HUDEP-2 (cell line): ENCODE measurements at regions not wholly inside any gene's neighbourhood (a gene's known extent, or its start where the extent isn't known, plus 50 kb on each side); places are given as distances from the start of the nearest gene placed in this dataset.

ENCODE experiments used
- DNase-seq, 76 experiments: peaks; one replicate each; lab custom pipeline; 2025; ENCODE audit not compliant: unreplicated experiment in 76 of 76; lab: John Stamatoyannopoulos, UW

DNA sequence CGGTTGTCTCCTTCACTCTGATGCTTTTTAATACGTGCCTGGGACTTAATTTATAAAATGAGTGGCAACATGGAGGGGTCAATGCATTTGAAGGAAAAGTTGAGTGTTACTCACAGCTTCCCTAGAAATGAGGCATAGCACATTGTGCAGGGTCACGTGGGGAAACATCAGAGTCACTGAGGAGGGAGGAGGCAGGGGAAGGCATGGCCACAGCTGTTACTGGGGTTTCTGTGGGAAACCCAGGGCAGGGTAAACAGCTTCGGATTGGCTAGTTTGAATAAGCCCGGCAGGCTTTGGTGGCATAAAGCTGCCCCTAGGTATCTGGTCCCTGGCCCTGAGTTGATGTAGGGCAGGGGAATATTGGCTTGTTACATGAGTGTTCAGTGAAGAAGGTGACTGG, 98.9 kb upstream of the ST8SIA2 start:
- no peak for DNase-seq

DNA sequence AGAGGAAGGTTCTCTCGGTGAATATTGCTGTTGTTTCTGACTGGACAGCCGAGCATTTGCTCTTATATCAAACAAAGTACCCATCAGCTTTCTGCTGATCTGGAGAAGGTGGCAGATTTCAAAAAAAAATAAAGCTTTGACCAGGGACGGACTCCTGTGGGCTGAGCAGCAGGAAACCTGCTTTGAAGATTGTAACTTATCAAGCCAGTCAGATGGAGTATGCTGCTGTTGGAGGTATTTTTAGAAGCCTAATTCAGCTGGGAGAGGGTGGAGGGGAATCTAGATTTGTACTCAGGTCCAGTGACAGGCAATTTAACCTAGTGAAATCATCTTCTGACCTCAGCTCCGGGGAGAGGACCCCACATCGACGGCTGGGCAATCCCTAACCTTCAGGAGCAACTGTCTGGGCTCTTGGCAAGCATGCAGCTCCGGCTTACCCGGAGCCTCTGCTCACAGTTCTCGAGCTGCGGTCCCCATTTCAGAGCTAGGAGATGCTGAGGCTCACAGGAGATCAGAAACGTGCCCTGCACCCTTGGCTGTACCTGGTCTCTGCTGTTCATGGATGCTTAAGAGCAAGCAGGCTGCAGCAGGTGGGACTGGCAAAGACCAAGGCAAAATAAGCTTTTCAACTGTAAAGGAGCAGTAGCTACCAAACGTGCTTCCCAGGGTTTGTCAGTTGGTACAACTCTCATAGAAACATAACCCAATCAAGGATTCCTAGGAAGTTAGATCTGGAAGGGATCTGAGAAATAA, 89.3 kb upstream of the ST8SIA2 start:
- no peak for DNase-seq

DNA sequence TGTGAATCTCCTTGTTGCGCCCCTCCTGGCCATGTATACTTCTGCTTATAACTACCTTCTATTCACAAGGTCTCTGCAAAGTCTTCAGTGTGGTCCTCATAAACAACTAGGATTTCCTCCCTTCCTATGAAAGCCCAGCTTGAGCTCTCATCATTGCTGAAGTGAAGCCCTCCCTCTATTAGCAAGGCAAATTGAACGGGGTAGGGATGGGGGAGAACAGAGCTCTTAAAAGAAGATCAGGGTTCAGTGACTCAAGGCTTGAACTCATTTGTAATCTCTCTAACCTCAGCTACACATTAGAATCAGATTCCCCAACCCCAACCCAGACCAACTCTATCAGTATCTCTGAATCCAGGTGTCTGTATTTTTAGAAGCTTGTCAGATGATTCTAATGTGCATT, 88.3 kb upstream of the ST8SIA2 start:
- no peak for DNase-seq

DNA sequence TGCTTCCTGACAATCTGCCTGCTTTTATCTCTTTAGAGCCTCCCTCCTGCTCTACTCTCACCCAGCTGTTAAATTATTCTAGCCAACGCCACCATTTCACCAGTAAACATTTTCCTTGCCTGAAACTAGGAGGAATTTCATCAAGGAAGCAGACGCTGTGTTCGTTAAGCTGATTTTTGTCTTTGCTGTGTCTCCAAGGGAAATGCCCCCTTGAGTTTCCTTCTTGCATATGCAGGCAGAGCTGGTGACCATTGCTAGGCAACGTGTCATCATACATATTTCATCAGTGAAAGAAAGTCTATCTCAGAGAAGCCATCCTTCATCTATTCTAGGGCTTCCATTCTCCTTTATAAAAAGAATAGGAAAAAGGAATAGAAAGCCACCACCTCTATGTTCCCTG, 87.0 kb upstream of the ST8SIA2 start:
- peak in 1 of 76 experiments; percentile 7 for DNase-seq

DNA sequence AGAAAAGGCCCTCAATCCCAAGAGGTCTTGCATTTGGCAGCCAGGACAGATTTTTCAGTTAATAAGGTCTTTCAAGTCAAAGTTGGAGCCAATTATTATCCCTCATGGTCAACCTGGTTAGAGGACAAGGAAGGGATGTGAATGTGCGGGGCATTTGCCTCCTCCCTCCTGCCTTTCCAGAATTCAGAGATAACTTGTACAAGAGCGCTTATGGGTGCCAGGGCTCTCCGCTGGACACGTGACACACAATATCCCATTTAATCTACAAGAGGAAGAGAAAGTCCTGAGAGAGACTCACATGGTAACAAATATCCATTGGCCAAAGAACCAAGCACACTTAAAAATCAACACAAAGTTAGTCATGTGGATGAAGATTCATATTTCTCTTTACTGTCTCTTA, 78.5 kb upstream of the ST8SIA2 start:
- no peak for DNase-seq

DNA sequence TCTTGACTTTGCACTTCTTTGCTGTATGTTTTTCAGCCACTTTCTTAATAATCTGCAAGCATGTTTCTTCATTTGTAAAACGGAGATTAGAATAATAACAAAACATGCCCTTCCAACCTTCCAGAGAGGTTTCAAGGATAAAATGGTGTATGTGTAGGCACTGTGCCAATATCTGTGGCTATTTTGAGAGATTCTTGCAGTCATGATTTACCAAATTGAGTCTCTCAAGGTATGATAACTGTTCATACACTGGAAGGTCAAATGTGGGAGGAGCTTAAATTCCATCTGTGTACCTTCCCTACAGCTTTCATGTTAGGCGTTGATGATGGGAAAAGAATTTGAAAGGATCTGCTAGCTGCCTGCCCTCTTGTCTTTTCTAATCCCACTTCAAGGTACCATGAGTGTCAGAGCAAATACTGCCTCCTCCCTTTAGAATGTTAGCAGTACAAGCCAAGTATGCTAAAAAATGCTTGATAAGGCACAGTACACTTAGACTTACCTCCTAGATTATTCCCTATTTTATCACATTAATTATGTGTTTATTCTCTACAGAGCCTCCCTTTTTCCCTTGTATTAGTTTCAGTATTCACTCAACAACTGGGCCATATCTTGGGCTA, 78.0 kb upstream of the ST8SIA2 start:
- DNase-seq: no peak

DNA sequence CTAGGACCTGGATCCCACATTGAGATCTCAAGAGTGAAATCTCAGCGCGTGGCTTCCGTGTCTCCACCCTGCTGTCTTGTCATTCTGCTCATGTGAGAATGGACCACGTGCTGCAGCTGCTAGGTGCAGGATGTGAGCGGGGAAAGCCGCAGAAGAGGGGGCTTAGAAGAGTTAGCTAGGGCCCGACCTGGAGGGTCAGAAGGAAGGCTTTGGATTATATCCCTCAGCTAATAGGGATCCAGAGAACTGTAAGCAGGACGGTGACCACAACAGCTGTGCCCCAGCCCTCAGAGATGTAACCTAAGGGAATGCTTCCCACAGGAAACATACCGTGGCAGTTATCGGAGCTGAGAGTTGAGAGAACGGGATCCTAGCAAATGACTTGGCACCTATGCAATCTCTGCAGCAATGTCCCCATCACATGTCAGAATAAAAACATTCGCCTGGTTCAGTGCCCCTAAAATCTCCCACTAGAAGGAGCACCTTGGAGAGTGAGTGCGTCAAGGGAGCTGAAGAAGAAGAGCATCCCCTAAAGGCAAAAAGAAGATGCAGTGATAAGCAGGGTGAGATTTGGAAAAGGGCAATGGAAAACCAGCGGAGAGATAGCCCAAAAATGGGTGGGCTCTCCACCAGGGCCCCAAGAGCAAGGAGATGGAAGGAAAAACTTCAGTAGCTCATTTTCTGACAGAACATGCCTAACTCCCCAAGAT, 76.9 kb upstream of the ST8SIA2 start:
- DNase-seq: no peak

DNA sequence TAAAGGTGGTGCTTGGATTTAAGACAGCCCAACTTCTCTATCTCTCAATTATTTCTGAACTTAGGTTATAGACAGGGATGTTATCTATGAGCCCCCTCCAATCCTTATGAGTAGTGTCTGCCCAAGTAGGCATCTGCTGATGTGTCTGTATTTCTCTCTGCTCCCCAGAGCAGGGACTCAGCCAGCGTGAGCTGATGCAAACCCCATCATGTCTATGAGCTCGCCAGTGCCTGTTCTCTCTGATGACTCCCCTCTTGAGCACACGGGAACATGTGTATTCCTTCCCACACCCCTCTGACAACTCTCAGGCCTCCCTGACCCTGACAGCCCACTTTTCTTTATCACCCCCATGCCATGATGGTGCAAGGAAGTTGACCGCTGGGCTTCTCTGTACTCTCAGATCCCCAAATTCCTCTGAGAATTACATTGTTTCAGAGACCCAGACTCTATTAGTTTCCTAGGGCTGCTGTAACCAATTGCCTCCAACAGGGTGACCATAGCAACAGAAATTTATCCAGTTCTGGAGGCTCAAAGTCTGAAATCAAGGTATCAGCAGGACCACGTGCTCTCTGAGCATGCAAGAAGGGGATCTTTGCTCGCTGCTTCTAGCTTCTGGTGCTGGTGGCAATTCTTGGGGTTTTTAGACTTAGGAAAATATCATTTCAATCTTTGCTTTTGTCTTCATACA, 73.5 kb upstream of the ST8SIA2 start:
- no peak for DNase-seq

DNA sequence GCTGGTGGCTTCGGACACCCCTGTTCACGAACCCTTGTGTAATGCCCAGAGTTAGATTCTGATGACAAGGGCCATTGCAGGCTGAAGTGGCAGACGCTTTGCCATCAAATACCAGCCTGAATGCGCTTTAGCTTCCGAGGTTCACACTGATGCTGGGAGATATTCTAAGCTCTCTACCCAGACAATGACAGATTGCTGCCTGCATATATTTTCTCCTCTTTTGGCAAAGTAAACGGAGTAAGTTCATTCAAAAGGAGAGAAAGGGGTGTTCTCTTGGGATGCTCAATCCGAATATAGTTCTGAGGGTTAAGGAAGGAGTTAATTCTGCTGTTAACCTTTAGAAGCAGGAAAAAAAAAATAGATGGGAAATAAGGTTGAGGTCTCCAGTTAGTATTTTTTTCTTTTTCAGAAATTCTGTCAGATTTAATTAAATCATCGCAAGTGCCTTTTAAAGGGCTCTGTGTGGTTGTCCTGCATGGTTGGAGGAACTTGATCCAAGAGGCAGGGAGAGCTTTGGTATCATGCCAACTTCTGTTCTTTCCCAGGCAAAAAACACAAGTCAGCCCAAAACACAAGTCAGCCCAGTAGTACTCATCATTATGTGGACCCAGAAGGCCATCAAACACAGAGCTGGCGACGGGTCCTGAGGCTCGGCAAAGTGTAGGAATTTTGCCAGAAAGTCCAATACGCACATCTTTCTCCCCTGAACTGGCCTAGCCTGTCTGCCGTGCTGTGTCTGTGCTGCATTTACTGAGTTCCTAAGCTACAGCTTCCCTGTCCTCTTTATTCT, 70.9 kb upstream of the ST8SIA2 start:
- no peak for DNase-seq

DNA sequence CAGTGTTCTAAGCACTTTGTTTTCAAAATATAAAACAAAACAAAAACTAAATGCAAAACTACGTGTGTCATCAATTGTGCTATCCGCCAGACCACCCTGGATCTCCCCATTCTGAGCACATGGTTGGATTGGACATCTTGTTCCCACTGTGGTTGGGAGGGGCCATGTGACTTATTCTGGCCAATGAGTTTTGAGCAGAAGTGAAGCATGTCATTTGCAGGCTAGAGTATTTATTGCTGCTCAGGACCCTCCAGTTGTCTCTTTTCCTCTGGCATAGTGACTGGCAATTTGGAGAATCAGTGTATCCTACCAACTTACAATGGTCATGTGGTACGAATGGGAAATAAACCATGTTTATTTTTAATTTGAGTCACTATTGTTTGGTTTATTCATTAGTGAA, 70.2 kb upstream of the ST8SIA2 start:
- DNase-seq: no peak

DNA sequence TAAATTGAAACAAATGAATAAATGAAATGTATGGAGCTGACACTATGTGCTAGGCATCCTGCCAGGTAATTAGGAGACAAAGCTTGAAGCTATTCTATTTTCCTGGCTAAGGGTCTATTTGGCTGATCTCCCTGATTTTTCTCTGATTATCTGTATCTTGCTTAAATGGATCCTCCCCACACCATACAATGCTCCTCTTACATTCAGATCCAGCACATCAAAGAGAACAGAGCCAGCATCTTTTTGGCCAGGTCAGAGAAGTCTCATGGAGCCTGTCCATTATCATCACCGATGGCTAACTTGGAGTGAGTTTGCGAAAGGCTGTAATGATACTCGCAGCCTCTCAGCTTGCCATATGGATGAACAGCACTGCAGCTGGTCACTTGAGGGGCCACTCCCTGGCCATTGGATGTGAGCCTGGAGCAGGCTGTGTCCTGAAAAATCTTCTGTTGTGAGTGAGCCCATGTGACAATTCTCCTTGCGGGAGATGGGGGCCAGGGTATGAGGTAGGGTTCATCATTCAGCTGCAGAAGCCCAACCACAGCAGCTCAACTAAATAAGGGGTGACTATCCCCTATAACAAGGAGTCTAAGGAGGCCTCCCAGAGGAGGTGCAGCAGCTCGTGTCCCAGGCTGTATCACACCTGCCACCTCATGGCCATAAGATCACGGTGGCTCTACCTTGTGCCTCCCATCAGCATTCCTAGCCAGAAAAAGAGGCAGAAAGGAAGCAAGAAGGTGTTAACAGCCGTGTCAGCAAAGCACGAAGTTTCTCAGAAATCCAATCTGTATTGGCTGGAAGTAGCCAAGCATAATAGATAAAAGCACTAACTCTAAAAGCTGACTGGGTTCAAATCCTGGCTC, 69.3 kb upstream of the ST8SIA2 start:
- no peak for DNase-seq

DNA sequence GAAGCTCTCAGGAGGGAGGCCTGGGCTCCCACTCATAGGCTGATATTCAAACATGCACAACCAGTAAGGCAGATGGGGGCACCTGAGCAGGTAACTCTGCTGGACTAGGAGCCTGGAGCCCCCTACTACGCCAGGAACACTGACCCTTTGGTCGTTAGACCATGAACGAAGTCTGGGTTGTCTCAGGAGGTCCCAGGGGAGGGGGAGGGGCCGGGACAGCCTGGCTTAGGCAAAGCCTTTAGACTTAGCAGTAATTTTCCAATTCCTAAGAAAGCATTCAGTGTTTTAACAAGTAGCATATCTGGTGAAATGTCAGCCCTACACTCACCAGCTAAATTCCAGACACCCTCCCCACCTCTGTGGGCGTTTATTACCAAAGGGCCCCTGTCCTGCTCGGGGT, 67.4 kb upstream of the ST8SIA2 start:
- no peak for DNase-seq

DNA sequence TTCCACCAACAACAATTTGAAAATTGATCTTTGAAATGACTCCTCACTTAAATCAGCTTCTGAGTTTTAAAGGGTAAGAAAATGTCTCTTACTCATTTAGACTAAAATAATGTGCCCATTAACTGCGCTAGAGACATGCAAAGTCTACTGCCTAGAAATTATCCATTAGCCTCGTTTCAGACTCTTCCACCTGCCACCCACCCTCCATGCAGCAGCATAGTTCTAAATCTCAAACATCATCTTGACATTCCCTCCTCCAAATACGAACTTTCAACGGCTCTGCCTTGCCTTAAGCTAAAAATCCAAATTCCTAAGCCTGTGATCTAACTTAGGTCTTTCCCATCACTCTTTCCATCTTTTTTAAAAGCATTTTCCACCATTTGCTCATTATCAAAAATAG, 66.6 kb upstream of the ST8SIA2 start:
- no peak for DNase-seq

DNA sequence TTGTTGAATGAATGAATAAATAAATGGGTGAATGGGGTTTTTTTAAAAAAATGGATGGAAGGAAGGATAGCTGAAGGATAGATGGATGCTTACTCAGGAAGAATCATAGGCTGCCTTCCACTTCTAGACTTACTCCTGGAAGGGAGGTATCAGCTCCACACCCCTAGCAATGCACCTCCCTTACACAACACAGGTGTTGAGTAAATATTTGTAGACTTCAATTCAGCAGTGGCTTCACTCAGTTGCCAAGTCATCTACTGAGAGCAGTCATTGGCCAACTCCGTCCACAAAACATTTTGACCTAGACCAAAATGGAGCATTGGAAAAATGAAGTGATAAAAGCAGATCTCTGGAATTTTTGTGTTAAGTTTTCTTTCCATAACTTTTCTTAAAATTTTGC, 65.5 kb upstream of the ST8SIA2 start:
- DNase-seq: no peak

DNA sequence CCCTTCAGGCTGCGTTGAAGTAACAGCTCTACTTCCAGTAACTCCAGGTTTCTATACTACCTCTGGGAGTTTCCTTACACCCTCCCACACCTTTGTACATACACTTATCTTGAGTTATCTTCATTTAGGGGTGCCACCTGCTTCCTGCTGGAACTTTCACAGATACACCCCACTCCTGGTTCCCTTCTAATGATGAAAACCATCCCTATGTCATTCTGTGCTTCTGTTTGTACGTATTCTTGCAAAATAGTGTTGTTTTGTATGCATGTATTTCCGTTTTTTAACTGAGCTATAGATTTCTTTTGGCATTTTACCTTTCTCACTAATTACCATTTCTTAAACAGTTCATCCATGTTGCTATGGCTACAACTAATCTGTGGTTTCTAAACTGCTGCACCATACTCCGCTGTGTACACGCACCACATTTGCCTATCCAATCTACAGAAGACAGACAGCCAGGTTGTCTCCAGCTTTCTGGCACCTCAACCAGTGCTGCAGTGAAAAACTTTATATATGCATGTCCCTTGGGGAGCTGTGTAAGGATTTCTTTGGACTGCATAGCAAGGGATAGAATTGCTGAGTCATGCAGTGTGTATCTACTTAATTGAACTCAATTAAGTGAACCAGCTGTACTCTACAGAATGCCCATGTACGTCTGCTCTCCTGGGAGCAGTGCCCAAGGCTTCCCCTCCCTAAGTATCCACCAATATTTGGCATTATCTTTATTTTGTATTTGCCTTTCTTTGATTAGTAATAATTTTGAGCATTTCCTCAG, 61.4 kb upstream of the ST8SIA2 start:
- DNase-seq: no peak

DNA sequence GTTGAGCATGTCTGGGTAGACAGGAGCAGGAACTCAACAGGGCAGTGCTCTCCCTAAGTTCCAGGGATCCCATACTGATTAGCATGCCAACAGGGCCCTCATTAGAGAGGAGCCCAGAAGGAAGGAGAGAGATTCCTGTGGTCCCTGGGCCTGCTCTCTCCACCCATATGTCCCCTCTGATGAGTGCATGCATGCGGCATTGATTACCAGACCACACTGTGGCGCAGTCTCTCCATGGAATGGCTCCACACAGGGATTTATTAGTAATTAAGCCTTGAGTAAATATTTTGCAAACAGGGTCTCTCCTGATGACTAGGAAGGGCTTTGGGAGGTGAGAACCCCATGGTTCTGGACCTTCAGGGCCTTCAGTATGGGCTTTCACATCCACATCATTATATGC, 60.0 kb upstream of the ST8SIA2 start:
- DNase-seq: no peak

DNA sequence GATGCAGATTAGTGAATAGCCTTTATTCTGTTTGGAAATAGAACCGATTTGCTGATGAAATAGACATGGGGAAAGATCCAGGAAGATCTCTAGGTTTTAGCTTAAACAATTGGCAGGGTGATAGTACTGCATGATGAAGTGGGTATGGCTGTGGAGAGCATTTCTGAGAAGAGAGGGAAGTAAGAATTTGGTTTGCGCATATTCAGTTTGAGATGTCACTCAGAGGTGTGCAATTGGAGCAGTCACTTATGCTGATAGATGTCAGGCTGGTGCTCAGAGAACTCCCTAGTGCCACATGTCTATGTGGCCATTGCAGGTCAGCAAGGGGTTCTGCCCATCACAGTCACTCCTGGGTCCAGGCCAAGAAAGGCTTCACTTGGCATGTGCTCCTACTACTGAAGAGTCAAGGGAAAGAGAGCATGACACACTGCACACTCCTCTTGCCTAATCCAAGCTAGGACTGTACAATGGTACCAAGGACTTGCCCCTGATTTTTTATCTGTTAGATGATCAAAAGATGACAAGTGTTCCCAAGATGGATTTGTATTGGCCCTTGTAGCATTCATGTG, 57.2 kb upstream of the ST8SIA2 start:
- no peak for DNase-seq

DNA sequence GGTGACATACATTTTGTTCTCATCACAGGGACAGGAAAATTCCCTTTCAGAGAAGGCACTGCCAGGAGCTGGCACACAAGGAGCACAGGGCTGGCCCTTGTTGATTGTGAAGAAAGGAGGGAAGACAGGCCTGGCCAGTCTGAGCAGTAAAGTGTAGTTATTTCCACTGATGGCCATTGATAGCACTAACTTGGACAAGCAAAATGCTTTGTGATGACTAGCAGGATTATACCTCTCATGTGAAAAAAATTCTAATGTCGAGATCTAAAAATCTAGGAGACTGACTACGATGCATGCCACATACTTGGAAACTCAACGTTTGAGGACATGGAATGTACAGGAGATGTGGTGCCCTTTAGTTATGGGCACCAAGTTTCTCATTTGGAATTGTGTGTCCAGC, 54.3 kb upstream of the ST8SIA2 start:
- no peak for DNase-seq
